ENCODE measurements at regions not wholly inside any gene's neighbourhood (a gene's known extent, or its start where the extent isn't known, plus 50 kb on each side); places are given as distances from the start of the nearest gene placed in this dataset.
"Not testable (repeated sequence)": the region's sequence is repeated elsewhere in the genome, so short reads cannot be mapped to it uniquely, and the experiment has no call there.

GRCh38 chr13:67416047-67416925, 186.2 kb upstream of the PCDH9 start:
- ChIA-PET CTCF (interaction anchor here (1.1 kb wide), 1 partner anchor 10 kb away, joined by 5 read pairs; no protein-coding TSS in a partner anchor), POLR2A (no interaction called here)
- intact Hi-C loops (cut with DNase I, micrococcal nuclease) = no loop called here
- H3K27ac Mint-ChIP-seq = no peak overlapping the region
- H3K9me3 Mint-ChIP-seq (ENCODE audit: low read depth) = peaks cover 2% of the 10 kb centered on the region
- DNase-seq = no peak
- no peaks in the 10 kb centered on the region for H3K27me3 Mint-ChIP-seq
- no peaks in the 10 kb centered on the region for H3K4me1 Mint-ChIP-seq
- H3K36me3 Mint-ChIP-seq (ENCODE audit: low read depth) = no peaks in the 10 kb centered on the region
- no peak for ATAC-seq
- H3K4me3 Mint-ChIP-seq = no peak overlapping the region

- DNase-seq (no peak), ATAC-seq (no peak)
- POLR2A ChIA-PET = no interaction called here
- H3K27me3 Mint-ChIP-seq = no peaks in the 10 kb centered on the region
- H3K36me3 Mint-ChIP-seq (ENCODE audit: low read depth) = no peaks in the 10 kb centered on the region
- H3K9me3 Mint-ChIP-seq (ENCODE audit: low read depth) = no peaks in the 10 kb centered on the region
- intact Hi-C loops (cut with DNase I, micrococcal nuclease) = no loop called here
- H3K4me3 Mint-ChIP-seq = no peak overlapping the region
- H3K27ac Mint-ChIP-seq = no peak overlapping the region
- CTCF ChIA-PET = no interaction called here
- H3K4me1 Mint-ChIP-seq = no peaks in the 10 kb centered on the region
These were observed 180.5 kb upstream of the PCDH9 start for GRCh38 chr13:67410645-67411044.

- Mint-ChIP-seq H3K9me3 (ENCODE audit: low read depth) (no peaks in the 10 kb centered on the region), H3K36me3 (ENCODE audit: low read depth) (no peaks in the 10 kb centered on the region), H3K4me3 (no peak overlapping the region), H3K27me3 (no peaks in the 10 kb centered on the region), H3K27ac (no peak overlapping the region), H3K4me1 (no peaks in the 10 kb centered on the region)
- intact Hi-C loops (cut with DNase I, micrococcal nuclease) = no loop called here
- ChIA-PET CTCF (no interaction called here), POLR2A (no interaction called here)
- no peak for ATAC-seq
- DNase-seq = no peak
These were observed 178.7 kb upstream of the PCDH9 start for GRCh38 chr13:67408798-67409197.

- intact Hi-C loops (cut with DNase I, micrococcal nuclease) = no loop called here
- DNase-seq (no peak), ATAC-seq (no peak)
- Mint-ChIP-seq H3K36me3 (ENCODE audit: low read depth) (no peaks in the 10 kb centered on the region), H3K27ac (no peak overlapping the region), H3K27me3 (no peaks in the 10 kb centered on the region), H3K4me1 (no peaks in the 10 kb centered on the region), H3K9me3 (ENCODE audit: low read depth) (peaks cover 8% of the 10 kb centered on the region), H3K4me3 (no peak overlapping the region)
- ChIA-PET POLR2A (no interaction called here), CTCF (no interaction called here)
These were observed 172.4 kb upstream of the PCDH9 start for GRCh38 chr13:67402546-67402945.

GRCh38 chr13:67395577-67395976, 165.4 kb upstream of the PCDH9 start:
- no peaks in the 10 kb centered on the region for H3K27me3 Mint-ChIP-seq
- DNase-seq = no peak
- intact Hi-C loops (cut with DNase I, micrococcal nuclease) = no loop called here
- no peak for ATAC-seq
- CTCF ChIA-PET = no interaction called here
- no peak overlapping the region for H3K4me3 Mint-ChIP-seq
- POLR2A ChIA-PET = no interaction called here
- H3K27ac Mint-ChIP-seq = no peak overlapping the region
- peaks cover 8% of the 10 kb centered on the region for H3K9me3 Mint-ChIP-seq (ENCODE audit: low read depth)
- no peaks in the 10 kb centered on the region for H3K36me3 Mint-ChIP-seq (ENCODE audit: low read depth)
- no peaks in the 10 kb centered on the region for H3K4me1 Mint-ChIP-seq

- CTCF ChIA-PET = no interaction called here
These were observed 161.9 kb upstream of the PCDH9 start for GRCh38 chr13:67392014-67392413.

GRCh38 chr13:67390462-67391086, 160.4 kb upstream of the PCDH9 start:
- Mint-ChIP-seq H3K4me1 (no peaks in the 10 kb centered on the region), H3K4me3 (no peak overlapping the region), H3K27ac (no peak overlapping the region), H3K27me3 (no peaks in the 10 kb centered on the region), H3K9me3 (ENCODE audit: low read depth) (peaks cover 10% of the 10 kb centered on the region), H3K36me3 (ENCODE audit: low read depth) (no peaks in the 10 kb centered on the region)
- ChIA-PET POLR2A (no interaction called here), CTCF (no interaction called here)
- intact Hi-C loops (cut with DNase I, micrococcal nuclease) = no loop called here
- no peak for DNase-seq
- ATAC-seq = no peak

More at GRCh38 chr13:67392014-67392413, 161.9 kb upstream of the PCDH9 start:
- H3K4me3 Mint-ChIP-seq = no peak overlapping the region
- H3K27ac Mint-ChIP-seq = no peak overlapping the region
- H3K27me3 Mint-ChIP-seq = no peaks in the 10 kb centered on the region
- H3K9me3 Mint-ChIP-seq (ENCODE audit: low read depth) = peaks cover 6% of the 10 kb centered on the region
- ATAC-seq (no peak), DNase-seq (no peak)
- POLR2A ChIA-PET = no interaction called here
- intact Hi-C loops (cut with DNase I, micrococcal nuclease) = no loop called here
- H3K36me3 Mint-ChIP-seq (ENCODE audit: low read depth) = no peaks in the 10 kb centered on the region
- H3K4me1 Mint-ChIP-seq = no peaks in the 10 kb centered on the region

GRCh38 chr13:67389171-67389570, 159.0 kb upstream of the PCDH9 start:
- Mint-ChIP-seq H3K4me1 (no peaks in the 10 kb centered on the region), H3K4me3 (no peak overlapping the region), H3K36me3 (ENCODE audit: low read depth) (no peaks in the 10 kb centered on the region), H3K27me3 (no peaks in the 10 kb centered on the region), H3K27ac (no peak overlapping the region), H3K9me3 (ENCODE audit: low read depth) (peaks cover 9% of the 10 kb centered on the region)
- ATAC-seq = no peak
- POLR2A ChIA-PET = no interaction called here
- no peak for DNase-seq
- intact Hi-C loops (cut with DNase I, micrococcal nuclease) = no loop called here
- CTCF ChIA-PET = no interaction called here

GRCh38 chr13:67383109-67383757, 153.1 kb upstream of the PCDH9 start:
- ATAC-seq; H3K36me3 Mint-ChIP-seq (ENCODE audit: low read depth); H3K4me3 Mint-ChIP-seq; H3K4me1 Mint-ChIP-seq; H3K9me3 Mint-ChIP-seq (ENCODE audit: low read depth); DNase-seq; intact Hi-C loops (cut with DNase I, micrococcal nuclease); H3K27me3 Mint-ChIP-seq; H3K27ac Mint-ChIP-seq; POLR2A ChIA-PET: not testable (repeated sequence)
- CTCF ChIA-PET = interaction anchor here (1.2 kb wide), 1 partner anchor 9 kb away, joined by 4 read pairs; no protein-coding TSS in a partner anchor

- Mint-ChIP-seq H3K4me3 (no peak overlapping the region), H3K9me3 (ENCODE audit: low read depth) (no peaks in the 10 kb centered on the region), H3K27ac (no peak overlapping the region), H3K36me3 (ENCODE audit: low read depth) (no peaks in the 10 kb centered on the region), H3K27me3 (no peaks in the 10 kb centered on the region), H3K4me1 (no peaks in the 10 kb centered on the region)
- ATAC-seq = no peak
- DNase-seq = no peak
- POLR2A ChIA-PET = no interaction called here
- intact Hi-C loops (cut with DNase I, micrococcal nuclease) = no loop called here
- CTCF ChIA-PET = no interaction called here
These were observed 147.8 kb upstream of the PCDH9 start for GRCh38 chr13:67377919-67378318.

GRCh38 chr13:67374391-67374790, 144.3 kb upstream of the PCDH9 start:
- ATAC-seq (no peak), DNase-seq (no peak)
- ChIA-PET CTCF (interaction anchor here (0.8 kb wide), 1 partner anchor 9 kb away, joined by 4 read pairs; no protein-coding TSS in a partner anchor), POLR2A (no interaction called here)
- Mint-ChIP-seq H3K4me3 (no peak overlapping the region), H3K36me3 (ENCODE audit: low read depth) (no peaks in the 10 kb centered on the region), H3K4me1 (no peaks in the 10 kb centered on the region), H3K27me3 (no peaks in the 10 kb centered on the region), H3K9me3 (ENCODE audit: low read depth) (no peaks in the 10 kb centered on the region), H3K27ac (no peak overlapping the region)
- intact Hi-C loops (cut with DNase I, micrococcal nuclease) = no loop called here

GRCh38 chr13:67372868-67373464, 142.8 kb upstream of the PCDH9 start:
- no peaks in the 10 kb centered on the region for H3K4me1 Mint-ChIP-seq
- no peaks in the 10 kb centered on the region for H3K9me3 Mint-ChIP-seq (ENCODE audit: low read depth)
- intact Hi-C loops (cut with DNase I, micrococcal nuclease) = no loop called here
- DNase-seq (no peak), ATAC-seq (no peak)
- no peak overlapping the region for H3K4me3 Mint-ChIP-seq
- H3K27ac Mint-ChIP-seq = no peak overlapping the region
- H3K36me3 Mint-ChIP-seq (ENCODE audit: low read depth) = no peaks in the 10 kb centered on the region
- POLR2A ChIA-PET = no interaction called here
- CTCF ChIA-PET = no interaction called here
- no peaks in the 10 kb centered on the region for H3K27me3 Mint-ChIP-seq

All from activated CD4-positive, alpha-beta T cell treated with anti-CD3 and anti-CD28 coated beads for 36 hours (primary cell).